ENCODE measurements at regions not wholly inside any gene's neighbourhood (a gene's known extent, or its start where the extent isn't known, plus 50 kb on each side); places are given as distances from the start of the nearest gene placed in this dataset.

- no peak for TF ChIP-seq CTCF (IDR thresholded peaks at IDR 0.05)
- no peak for TF ChIP-seq EZH2 (IDR thresholded peaks at IDR 0.05; ENCODE audit: borderline replicate concordance, insufficient read depth, low read depth, low read length, poor library complexity, severe bottlenecking)
Measured at GRCh38 chr4:159008671-159009070, 94.2 kb upstream of the RAPGEF2 start.

All from B cell (primary cell).